ENCODE measurements at regions not wholly inside any gene's neighbourhood (a gene's known extent, or its start where the extent isn't known, plus 50 kb on each side); places are given as distances from the start of the nearest gene placed in this dataset.
A peak's percentile ranks its signal among the peaks of the same experiment; 100 is the strongest.

DNA sequence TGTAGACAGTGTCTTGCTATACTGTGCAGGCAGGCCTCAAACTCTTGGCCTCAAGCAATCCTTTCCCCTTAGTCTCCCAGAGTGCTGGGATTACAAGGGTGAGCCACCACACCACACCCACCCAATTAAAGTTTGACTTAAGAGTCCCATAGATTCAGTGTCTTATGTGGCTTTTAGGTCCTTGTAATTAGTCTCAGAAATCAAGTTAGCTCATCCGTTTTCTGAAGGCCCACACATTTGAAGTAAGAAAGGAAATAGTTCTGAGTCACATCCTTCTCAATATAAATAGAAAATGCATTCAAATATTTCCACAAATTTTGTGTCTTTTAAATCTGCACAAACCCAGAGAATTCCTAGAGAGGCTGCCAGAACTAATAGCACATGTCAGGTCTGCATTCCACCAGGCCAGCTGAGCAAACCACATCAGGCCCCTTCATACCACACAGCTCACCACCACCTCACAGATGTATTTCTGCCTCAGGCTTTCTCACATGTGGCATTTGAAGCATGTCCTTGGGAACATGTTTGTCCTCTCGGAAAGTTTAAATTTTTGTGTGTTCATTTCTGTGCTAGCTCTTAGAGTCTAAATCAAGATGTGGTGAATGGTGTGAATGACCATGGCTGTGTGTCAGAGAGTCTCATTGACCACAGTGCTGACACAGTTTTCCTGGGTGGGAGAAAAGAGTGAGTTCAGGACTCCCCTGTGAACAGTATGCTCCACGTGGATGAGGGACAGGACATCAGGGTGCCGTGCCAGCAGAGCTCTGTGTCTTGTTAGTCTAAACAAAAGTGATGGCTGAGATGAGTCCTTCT is 148.4 kb upstream of the USP9Y start:
- DNase-seq (ENCODE audit: low read depth in 4 of 4, low spot score in 3 of 4), result no peak

DNA sequence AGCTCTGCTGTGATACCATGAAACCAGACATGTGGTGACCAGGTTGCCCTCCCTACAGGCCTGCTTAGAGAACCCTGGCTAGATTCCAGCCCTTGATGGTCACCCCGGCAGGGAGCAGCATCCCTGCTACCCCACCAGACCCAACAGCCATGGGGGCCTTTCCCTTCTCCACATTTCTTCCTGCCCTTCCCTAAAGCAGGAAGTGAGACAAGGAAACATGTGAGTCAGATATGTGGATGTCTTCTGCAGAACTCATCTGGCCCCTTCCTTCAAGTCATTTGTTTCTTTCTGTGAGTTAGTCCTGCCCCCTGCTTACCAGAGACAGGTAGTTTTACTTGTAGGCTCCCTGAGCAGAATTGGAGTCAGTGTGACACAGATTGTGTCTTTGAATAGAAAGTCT is 147.1 kb upstream of the USP9Y start:
- no peak for DNase-seq (ENCODE audit: low read depth in 4 of 4, low spot score in 3 of 4)

DNA sequence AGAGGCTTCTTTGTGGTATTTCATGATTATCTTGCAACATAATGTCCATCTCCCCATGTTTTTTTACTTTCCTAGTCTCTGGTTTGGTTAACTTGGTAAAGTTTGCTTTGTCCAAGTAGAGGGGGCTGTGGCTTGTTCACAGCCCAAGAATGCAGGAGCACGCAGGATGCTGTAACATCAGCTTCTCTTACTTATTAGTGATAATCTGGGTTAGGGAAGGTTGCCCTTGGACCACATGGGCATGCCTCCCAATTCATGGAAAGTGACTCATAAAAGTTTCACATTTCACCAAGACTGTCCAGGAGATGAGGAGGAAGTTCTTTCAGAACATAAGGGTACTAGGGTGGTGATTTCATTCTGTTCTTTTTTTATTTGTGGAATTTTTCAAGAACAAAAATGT is 146.0 kb upstream of the USP9Y start:
- no peak for DNase-seq (ENCODE audit: low read depth in 4 of 4, low spot score in 3 of 4)

DNA sequence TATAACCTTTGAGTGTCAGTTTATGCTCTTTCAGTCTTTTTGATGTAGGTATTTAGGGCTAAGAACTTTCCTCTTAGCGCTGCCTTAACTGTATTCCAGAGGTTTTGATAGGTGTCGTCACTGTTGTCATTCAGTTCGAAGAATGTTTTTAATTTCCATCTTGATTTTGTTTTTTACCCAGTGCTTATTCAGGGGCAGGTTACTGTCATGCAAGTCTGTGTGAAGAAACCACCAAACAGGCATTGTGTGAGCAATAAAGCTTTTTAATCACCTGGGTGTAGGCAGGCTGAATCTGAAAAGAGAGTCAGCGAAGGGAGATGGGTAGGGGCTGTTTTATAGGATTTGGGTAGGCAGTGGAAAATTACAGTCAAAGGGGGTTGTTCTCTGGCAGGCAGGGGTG is 142.0 kb upstream of the USP9Y start:
- no peak for DNase-seq (ENCODE audit: low read depth in 4 of 4, low spot score in 3 of 4)

DNA sequence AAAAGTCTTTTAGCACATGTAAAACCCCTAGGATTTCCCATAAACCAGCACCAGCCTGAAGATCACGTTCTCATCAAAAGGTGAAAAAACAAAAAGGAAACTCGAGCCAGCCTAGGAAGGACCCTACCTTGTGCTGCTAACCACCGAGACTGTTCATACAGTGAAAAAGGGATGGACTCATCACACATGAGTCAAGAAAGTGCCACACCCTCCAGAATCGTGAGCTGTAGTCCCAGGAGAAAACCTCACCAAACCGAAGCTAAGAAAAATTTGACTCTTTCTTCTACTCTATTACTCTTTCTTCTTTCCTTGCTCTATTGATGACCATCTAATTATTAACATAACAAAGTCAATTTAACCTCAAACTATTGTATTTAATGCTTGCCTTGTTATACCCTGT is 124.8 kb upstream of the USP9Y start:
- DNase-seq (ENCODE audit: low read depth in 4 of 4, low spot score in 3 of 4), result no peak

DNA sequence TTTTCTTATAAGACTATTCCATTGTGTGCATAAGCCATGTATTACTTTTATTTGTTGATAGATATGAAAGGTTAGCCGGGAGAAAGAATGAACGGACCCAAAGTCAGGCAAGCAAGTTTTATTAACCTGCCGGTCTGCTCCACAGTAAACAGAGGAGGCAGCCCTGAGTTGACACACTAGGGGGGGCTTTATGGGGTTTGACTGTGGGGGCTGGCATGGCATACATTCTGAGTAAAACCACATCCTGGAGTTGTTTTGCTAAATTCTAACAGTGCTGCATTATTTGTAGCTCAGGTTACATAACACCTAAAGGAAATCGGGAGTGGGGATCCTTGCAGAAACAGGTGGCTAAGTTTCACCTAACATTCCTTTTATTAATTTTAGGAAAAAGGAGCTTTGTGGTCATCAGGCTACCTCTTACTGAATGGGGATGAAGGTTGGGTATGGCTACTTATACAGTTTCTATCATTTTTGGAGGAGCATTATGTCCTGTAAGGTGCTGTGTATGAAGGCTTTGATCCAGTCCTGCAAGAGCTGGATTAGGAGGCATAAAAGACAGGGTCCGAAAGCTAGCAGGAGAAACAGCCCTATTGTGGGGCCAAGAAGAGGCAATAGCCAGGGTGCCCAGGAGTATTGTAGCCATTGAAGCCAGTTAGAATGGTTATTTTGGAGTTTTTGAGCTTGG is 107.4 kb upstream of the USP9Y start:
- no peak for DNase-seq (ENCODE audit: low read depth in 4 of 4, low spot score in 3 of 4)

DNA sequence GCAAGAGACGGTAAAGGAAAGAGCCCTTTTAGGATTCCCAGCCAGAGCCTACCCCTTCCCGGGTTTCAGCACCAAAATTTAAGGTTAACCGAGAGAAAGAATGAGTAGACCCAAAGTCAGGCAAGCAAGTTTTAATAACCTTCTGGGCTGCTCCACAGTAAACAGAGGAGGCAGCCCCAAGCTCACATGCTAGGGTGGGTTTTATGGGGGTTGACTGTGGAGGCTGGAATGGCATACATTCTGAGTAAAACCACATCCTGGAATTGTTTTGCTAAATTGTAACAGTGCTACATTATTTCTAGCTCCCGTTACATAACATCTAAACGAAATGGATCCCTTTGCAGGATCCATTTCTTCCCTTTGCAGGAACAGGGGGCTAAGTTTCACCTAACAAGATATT is 102.2 kb upstream of the USP9Y start:
- DNase-seq (ENCODE audit: low read depth in 4 of 4, low spot score in 3 of 4), result no peak

DNA sequence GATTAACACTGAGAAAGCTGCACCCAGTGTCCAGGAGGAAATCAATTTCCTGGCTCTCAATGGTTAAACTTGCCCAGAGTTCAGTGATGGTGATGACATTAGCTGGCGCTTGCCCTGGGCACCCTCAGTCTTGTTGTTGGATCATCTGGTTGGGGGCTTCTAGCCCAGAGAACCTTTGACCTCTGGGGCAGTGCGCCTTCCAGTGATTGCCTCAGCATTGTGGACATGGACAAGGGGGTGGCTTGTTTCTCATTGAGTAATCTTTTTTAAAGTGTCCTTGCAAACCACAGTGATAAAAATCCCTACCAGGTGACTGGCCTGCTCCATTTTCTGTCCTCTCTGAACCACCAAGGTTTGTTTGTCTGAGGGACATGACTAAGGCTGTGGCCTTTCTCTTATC is 95.6 kb upstream of the USP9Y start:
- DNase-seq (ENCODE audit: low read depth in 4 of 4, low spot score in 3 of 4), result no peak

DNA sequence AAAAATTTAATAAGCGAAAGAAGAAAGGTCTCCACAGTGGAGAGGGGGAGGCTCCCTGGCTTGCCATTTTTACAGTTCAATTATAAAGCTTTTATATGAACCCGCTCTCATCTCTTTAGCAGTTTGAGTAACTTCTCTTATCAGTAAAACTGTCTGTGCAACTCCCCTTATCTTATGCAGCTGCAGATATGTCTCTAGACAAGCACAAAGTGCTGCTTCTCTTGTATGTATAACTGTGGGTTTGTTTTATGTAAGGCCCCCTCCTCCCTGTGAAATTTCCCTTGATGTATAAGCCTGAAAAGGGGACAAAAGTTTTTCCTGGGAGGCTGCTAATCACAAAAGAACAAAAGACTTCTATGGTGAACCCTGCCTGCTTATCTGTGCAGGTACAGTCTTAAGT is 90.2 kb upstream of the USP9Y start:
- DNase-seq (ENCODE audit: low read depth in 4 of 4, low spot score in 3 of 4), result no peak

DNA sequence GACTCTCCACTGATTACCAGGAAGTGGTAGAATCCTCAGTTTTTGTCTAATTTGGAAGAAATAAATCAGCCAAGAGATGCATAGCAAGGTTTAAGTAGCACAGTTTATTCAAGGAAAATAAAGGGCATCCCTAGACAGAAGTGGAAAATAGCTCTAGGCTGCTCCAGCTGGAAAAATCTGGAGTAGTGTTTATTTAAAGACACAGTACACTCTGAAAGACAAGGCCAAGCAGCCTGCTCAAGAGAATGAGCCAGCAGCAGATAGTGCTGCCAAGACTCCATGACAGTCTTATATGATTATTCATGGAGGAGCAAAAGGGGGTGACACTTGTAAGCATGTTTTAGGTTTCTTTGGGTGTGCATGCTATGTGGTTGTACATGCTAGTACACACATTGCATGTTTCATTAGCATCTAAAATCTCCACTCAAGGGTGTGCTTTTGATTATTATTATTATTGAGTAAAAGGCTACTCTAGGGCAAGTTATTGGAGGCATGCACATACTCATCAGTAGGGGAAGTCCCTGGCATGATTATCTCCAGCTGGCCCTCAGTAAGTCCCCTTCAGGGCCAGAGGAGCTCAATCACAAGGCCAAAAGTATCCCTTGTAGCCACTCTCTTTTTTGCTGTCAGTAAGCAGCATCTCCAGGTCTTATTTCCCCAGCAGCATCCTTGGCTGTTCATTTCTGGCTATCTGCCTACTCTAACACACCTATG is 85.1 kb upstream of the USP9Y start:
- no peak for DNase-seq (ENCODE audit: low read depth in 4 of 4, low spot score in 3 of 4)

DNA sequence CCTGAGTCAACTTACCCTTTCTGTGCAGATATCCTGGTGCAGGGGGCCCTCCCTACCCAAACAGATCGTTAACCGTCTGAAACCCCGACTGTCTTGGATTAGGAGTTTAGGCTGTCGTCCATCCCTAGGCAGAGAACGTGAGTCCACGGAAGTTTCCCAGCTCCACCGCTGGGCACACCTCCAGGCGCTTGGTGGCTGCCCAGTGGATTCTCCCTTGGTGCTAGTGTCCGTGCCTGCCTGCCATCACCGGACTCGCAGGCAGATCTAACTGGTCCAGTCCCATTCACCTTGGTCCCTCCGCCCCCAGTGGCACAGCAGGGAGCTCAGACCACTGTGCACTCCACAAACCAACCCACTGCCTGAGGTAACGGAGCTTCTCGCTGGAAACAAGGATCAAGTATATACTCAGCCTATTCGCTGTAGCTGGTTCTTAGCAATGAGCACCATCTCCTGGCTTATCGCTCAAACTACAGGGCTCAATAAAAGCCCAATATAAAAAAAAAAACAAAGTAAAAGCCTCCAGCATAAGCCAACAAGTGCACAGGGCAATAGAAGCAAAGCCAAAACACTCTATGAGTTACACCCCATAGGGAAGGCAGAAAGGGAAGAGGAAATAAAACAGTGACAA is 79.5 kb upstream of the USP9Y start:
- DNase-seq (ENCODE audit: low read depth in 4 of 4, low spot score in 3 of 4), result peak in 1 of 4 donors; percentile 12

DNA sequence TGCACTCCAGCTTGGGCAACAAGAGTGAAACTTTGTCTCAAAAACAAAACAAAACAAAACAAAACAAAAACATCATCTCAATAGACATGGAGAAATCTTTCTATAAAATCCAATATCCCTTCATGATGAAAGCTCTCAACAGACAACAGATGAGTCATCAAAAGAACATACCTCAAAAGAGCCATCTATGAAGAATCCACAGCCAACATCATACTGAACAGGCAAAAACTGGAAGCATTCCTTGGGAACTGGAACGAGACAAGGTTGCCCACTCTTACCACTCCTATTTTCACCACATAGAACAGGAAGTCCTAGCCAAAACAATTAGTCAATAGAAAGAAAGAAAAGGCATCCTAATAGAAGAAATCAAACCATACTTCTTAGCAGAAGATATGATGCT is 77.8 kb upstream of the USP9Y start:
- DNase-seq (ENCODE audit: low read depth in 4 of 4, low spot score in 3 of 4), result no peak

DNA sequence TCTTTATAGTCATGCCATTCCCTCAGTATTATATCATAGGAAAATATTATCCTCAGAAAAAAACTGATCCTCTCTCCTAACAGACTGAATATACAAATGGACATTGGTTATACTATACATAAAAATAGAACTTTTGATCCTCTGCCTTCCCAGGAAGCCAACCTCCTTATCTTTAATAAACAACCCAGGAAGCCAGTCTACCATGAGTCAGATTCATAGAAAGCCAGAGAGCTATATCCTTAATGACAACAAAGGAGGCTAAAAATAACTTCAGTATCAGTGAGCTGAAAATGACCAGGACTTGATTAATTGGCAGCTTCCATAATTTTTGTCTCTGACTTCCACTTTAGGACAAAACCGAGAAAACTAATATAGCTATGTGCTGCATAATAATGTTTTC is 58.0 kb upstream of the USP9Y start:
- DNase-seq (ENCODE audit: low read depth in 4 of 4, low spot score in 3 of 4), result no peak

DNA sequence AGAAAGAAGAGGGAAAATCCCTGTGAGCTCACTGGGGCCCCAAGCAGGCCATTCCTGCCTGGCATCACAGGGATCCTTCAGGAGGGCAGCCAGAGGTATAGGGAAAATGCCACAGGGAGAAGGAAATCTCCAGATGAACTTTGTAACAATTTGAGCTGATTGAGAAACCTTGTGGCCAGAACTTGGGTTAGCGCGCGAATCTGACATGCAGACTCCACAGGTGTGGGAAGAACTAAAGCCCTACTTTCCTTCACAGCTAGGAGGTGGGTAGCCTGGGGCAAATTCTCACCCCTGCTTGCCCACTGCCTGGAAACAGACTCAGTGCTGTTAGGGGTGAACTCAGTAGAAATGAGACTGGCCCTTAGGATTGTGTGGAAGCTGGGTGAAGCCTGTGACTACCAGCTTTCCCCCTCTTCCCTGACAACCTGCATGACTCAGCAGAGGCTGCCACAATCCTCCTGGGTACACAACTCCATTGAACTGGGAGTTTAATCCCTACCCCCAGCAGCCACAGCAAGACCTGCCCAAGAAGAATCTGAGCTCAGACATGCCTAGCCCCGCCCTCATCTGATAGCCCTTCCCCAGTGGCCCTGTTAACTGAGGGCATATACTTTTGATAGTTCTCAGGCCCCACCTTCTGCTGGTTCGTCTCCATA is 57.2 kb upstream of the USP9Y start:
- DNase-seq (ENCODE audit: low read depth in 4 of 4, low spot score in 3 of 4), result no peak

DNA sequence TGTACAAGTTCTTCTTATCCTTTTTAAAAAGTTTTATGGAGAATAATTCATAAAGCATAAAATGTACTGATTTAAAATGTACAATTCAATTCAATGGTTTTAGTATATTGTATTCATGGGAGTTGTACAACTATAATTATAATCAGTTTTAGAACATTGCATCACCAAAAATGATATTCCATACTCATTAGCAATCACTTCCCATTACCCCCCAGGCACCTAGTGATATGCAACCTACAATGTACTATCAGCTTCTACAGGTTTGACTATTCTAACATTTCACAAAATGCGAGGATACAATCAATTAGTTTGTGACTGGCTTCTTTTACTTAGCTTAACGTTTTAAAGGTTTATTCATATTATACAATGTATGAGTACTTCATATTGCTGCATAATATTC is 49.9 kb upstream of the USP9Y start:
- no peak for DNase-seq (ENCODE audit: low read depth in 4 of 4, low spot score in 3 of 4)
